ENCODE measurements at regions not wholly inside any gene's neighbourhood (a gene's known extent, or its start where the extent isn't known, plus 50 kb on each side); places are given as distances from the start of the nearest gene placed in this dataset.

DNA sequence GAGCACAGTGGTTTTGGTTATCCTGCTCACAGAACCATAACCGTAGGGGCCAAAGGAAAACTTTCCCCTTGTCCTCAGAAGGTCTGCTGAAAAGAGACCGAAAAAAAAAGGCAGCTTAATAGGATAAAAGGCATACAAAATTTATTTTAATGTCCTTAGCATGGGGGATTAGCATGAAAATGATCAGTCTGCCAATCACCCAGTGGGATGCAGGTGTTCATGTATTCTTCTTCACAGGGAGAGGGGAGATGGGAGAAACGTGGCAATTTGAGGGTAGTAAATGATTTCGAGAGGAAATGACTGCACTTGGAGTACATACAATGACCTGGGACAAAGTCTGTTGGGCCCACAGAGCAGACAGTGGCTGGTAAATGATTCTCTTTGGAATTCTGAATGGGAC is 194.0 kb downstream of the AJAP1 start:
- TF ChIP-seq, protein P1, sequence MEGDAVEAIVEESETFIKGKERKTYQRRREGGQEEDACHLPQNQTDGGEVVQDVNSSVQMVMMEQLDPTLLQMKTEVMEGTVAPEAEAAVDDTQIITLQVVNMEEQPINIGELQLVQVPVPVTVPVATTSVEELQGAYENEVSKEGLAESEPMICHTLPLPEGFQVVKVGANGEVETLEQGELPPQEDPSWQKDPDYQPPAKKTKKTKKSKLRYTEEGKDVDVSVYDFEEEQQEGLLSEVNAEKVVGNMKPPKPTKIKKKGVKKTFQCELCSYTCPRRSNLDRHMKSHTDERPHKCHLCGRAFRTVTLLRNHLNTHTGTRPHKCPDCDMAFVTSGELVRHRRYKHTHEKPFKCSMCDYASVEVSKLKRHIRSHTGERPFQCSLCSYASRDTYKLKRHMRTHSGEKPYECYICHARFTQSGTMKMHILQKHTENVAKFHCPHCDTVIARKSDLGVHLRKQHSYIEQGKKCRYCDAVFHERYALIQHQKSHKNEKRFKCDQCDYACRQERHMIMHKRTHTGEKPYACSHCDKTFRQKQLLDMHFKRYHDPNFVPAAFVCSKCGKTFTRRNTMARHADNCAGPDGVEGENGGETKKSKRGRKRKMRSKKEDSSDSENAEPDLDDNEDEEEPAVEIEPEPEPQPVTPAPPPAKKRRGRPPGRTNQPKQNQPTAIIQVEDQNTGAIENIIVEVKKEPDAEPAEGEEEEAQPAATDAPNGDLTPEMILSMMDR (IDR thresholded peaks at IDR 0.05), result no peak
- no peak for TF ChIP-seq EP300 (IDR thresholded peaks at IDR 0.05)
- TF ChIP-seq POLR2A (IDR thresholded peaks at IDR 0.05), result no peak
